EH (cell line): ENCODE measurements at regions not wholly inside any gene's neighbourhood (a gene's known extent, or its start where the extent isn't known, plus 50 kb on each side); places are given as distances from the start of the nearest gene placed in this dataset.
"Not testable (repeated sequence)": the region's sequence is repeated elsewhere in the genome, so short reads cannot be mapped to it uniquely, and the experiment has no call there.

Experiments
- DNase-seq: peaks from one replicate; pipeline ENCODE4 v3.0.0-alpha.2; 2015; ENCODE audit warnings: low read depth

- DNase-seq, result no peak
These were observed 120.4 kb upstream of the KYNU start for GRCh38 chr2:142757111-142757510.

- peak; percentile 32 for DNase-seq
These were observed 121.0 kb upstream of the KYNU start for GRCh38 chr2:142756430-142756829.

- no peak for DNase-seq
These were observed 122.3 kb upstream of the KYNU start for GRCh38 chr2:142755191-142755590.

GRCh38 chr2:142754182-142754581 is 123.3 kb upstream of the KYNU start:
- no peak for DNase-seq

- DNase-seq, result no peak
These were observed 126.6 kb upstream of the KYNU start for GRCh38 chr2:142750858-142751257.

- no peak for DNase-seq
These were observed 128.8 kb upstream of the KYNU start for GRCh38 chr2:142748559-142749099.

- DNase-seq, result no peak
These were observed 131.8 kb upstream of the KYNU start for GRCh38 chr2:142745691-142746090.

- DNase-seq, result peak; percentile 37
These were observed 134.9 kb upstream of the KYNU start for GRCh38 chr2:142742371-142743214.

GRCh38 chr2:142741764-142742269 is 135.6 kb upstream of the KYNU start:
- DNase-seq, result no peak

GRCh38 chr2:142734770-142735169 is 142.7 kb upstream of the KYNU start:
- DNase-seq, result no peak

GRCh38 chr2:142734231-142734630 is 143.2 kb upstream of the KYNU start:
- DNase-seq, result no peak

GRCh38 chr2:142729814-142730213 is 147.7 kb upstream of the KYNU start:
- not testable (repeated sequence) for DNase-seq

GRCh38 chr2:142727821-142728478 is 149.5 kb upstream of the KYNU start:
- not testable (repeated sequence) for DNase-seq

GRCh38 chr2:142725386-142725785 is 152.1 kb upstream of the KYNU start:
- no peak for DNase-seq

- DNase-seq, result no peak
These were observed 152.6 kb upstream of the KYNU start for GRCh38 chr2:142724713-142725349.

GRCh38 chr2:142724186-142724585 is 153.3 kb upstream of the KYNU start:
- no peak for DNase-seq

GRCh38 chr2:142723236-142723635 is 154.2 kb upstream of the KYNU start:
- no peak for DNase-seq

- peak; percentile 69 for DNase-seq
These were observed 154.9 kb upstream of the KYNU start for GRCh38 chr2:142722569-142722968.

GRCh38 chr2:142722086-142722485 is 155.4 kb upstream of the KYNU start:
- DNase-seq, result no peak

- DNase-seq, result no peak
These were observed 156.4 kb upstream of the KYNU start for GRCh38 chr2:142721015-142721414.

- DNase-seq, result no peak
These were observed 158.8 kb upstream of the KYNU start for GRCh38 chr2:142718576-142719155.
